Ishikawa (cell line): ENCODE measurements at regions not wholly inside any gene's neighbourhood (a gene's known extent, or its start where the extent isn't known, plus 50 kb on each side); places are given as distances from the start of the nearest gene placed in this dataset.

ENCODE experiments used
- CEBPB ChIP-seq: IDR thresholded peaks from 2 replicates; pipeline ENCODE4 v1.6.1; 2012
- EP300 ChIP-seq: IDR thresholded peaks from 2 replicates; pipeline ENCODE4 v1.6.1; 2012; ENCODE audit warnings: borderline replicate concordance
- FOXM1 ChIP-seq: IDR thresholded peaks from 2 replicates; pipeline ENCODE4 v1.6.1; 2012; ENCODE audit warnings: low read depth, borderline replicate concordance
- TF ChIP-seq, protein P1 (sequence below): IDR thresholded peaks from 2 replicates; pipeline ENCODE4 v1.6.1; 2012

DNA sequence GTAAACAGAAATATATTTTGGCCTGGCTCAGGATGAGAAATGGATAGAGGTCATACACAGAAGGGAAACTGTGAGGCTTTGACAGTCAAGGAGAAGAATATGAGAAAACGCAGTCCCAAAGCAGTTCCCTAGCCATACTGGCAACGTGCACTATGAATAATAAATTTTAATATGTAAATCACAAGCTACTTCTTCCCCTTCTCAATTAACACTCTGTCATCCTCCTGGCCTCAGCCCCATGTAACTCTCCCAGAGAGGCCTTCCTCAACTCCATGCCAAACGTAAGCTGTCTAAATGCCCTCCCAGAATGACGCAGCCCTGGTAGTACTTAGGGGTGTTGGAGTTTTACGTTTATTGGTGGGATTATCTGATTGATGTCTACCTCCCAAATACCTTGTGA lies 732.6 kb downstream of the LIG4 start:
- TF ChIP-seq CEBPB (no peak), EP300 (no peak), FOXM1 (no peak)
- TF ChIP-seq, protein P1, sequence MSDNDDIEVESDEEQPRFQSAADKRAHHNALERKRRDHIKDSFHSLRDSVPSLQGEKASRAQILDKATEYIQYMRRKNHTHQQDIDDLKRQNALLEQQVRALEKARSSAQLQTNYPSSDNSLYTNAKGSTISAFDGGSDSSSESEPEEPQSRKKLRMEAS, result no peak
